ENCODE measurements at regions not wholly inside any gene's neighbourhood (a gene's known extent, or its start where the extent isn't known, plus 50 kb on each side); places are given as distances from the start of the nearest gene placed in this dataset.
A peak's percentile ranks its signal among the peaks of the same experiment; 100 is the strongest.
"Not testable (repeated sequence)": the region's sequence is repeated elsewhere in the genome, so short reads cannot be mapped to it uniquely, and the experiment has no call there.

- no peak overlapping the region for H3K4me3 ChIP-seq (ENCODE audit: low read length)
- DNase-seq (ENCODE audit: low read depth): no peak
- no peak for TF ChIP-seq CTCF (conservative IDR thresholded peaks at IDR 0.05; ENCODE audit: low read depth, low read length)
These were observed 97.9 kb upstream of the ADAMTS3 start for GRCh38 chr4:72666910-72667309.

GRCh38 chr4:72665171-72665968 is 96.3 kb upstream of the ADAMTS3 start:
- DNase-seq (ENCODE audit: low read depth): no peak
- TF ChIP-seq CTCF (conservative IDR thresholded peaks at IDR 0.05; ENCODE audit: low read depth, low read length): no peak
- no peak overlapping the region for H3K4me3 ChIP-seq (ENCODE audit: low read length)

GRCh38 chr4:72663828-72664227 is 94.8 kb upstream of the ADAMTS3 start:
- no peak for TF ChIP-seq CTCF (conservative IDR thresholded peaks at IDR 0.05; ENCODE audit: low read depth, low read length)
- DNase-seq (ENCODE audit: low read depth): no peak
- H3K4me3 ChIP-seq (ENCODE audit: low read length): no peak overlapping the region

DNA sequence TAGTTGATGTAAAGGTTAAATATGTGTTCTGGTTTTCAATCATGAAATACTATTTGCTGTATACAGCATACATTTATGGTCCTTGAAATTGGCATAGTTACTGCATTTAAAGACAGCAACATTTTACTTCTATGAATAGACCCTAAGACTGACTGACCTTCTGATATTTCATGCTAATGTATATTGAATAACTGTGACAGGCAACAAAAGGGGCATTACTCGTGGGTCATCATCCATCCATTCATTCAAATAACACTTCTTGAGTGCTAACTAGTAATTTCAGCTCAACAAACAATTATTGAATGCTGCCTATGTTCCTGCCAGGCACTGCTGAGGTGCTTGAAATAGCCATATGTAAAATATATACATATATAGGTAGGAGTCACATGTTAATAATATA is 92.8 kb upstream of the ADAMTS3 start:
- H3K4me3 ChIP-seq (ENCODE audit: low read length): no peak overlapping the region
- no peak for DNase-seq (ENCODE audit: low read depth)
- no peak for TF ChIP-seq CTCF (conservative IDR thresholded peaks at IDR 0.05; ENCODE audit: low read depth, low read length)

DNA sequence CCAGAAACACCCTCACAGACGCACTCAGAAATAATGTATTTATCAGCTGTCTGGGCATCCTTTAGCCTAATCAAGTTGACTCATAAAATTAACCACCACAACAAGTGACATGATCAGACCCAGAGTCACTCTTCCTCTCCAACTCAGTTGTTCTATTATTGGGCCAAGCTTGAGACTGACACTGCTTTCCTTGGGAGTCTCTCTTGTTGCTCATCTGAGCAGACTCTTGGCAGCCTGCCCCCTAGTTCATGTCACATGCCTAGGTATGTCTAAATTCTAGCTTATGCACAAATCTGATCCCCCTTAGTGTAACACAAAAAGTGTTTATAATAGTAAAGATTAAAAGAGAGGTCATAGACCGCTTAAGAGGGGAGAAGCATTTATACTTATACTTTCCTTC is 72.6 kb upstream of the ADAMTS3 start:
- no peak overlapping the region for H3K4me3 ChIP-seq (ENCODE audit: low read length)
- TF ChIP-seq CTCF (conservative IDR thresholded peaks at IDR 0.05; ENCODE audit: low read depth, low read length): no peak
- no peak for DNase-seq (ENCODE audit: low read depth)

- not testable (repeated sequence) for H3K4me3 ChIP-seq (ENCODE audit: low read length)
These were observed 67.8 kb upstream of the ADAMTS3 start for GRCh38 chr4:72636866-72637265.

GRCh38 chr4:72635931-72636330 is 66.9 kb upstream of the ADAMTS3 start:
- H3K4me3 ChIP-seq (ENCODE audit: low read length); DNase-seq (ENCODE audit: low read depth): not testable (repeated sequence)

More at GRCh38 chr4:72636866-72637265, 67.8 kb upstream of the ADAMTS3 start:
- not testable (repeated sequence) for DNase-seq (ENCODE audit: low read depth)

- not testable (repeated sequence) for H3K4me3 ChIP-seq (ENCODE audit: low read length); DNase-seq (ENCODE audit: low read depth)
These were observed 63.2 kb upstream of the ADAMTS3 start for GRCh38 chr4:72632253-72632652.

DNA sequence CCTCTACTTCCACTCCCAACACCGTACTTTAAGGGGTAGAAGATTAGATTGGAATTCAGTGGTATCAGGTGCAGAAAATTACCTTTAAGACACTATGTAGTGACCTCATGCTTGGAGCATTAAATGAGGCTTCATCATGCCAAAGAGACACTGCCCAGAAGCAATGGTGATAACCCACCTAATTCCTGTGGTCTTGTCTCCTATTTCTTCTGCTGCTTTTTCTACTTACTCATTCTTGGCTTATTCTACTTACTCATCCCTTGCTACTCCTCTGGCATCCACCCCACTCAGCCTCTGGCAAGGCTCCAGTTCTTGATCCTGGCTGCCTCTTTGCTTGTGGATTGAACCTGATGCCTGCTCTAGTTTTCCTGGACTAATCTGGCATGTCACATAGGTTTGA is 62.3 kb upstream of the ADAMTS3 start:
- TF ChIP-seq CTCF (conservative IDR thresholded peaks at IDR 0.05; ENCODE audit: low read depth, low read length): no peak
- no peak overlapping the region for H3K4me3 ChIP-seq (ENCODE audit: low read length)
- peak; percentile 20 for DNase-seq (ENCODE audit: low read depth)

All from retinal pigment epithelial cell (primary cell).